SU-DHL-6 (cell line): ENCODE measurements at regions not wholly inside any gene's neighbourhood (a gene's known extent, or its start where the extent isn't known, plus 50 kb on each side); places are given as distances from the start of the nearest gene placed in this dataset.

Experiments used
- H2AFZ ChIP-seq: fragments of 200-600 bp; sonication (generic); 2 replicates; pipeline ENCODE4 v1.6.1; 2014; ENCODE audit warnings: low read depth, mild to moderate bottlenecking, moderate library complexity, mixed read lengths, antibody characterized with exemption, low read length; ENCODE audit not compliant: severe bottlenecking
- H3F3A ChIP-seq: fragments of 200-600 bp; shearing (Covaris generic); 2 replicates; pipeline ENCODE4 v1.6.0; 2016; ENCODE audit warnings: antibody characterized with exemption, mild to moderate bottlenecking; ENCODE audit not compliant: insufficient read depth
- H3K27ac ChIP-seq: fragments of 200-600 bp; sonication (generic); 2 replicates; pipeline ENCODE4 v1.5.1; 2016; ENCODE audit warnings: low read depth, mild to moderate bottlenecking, low read length, moderate library complexity, mixed read lengths
- H3K27me3 ChIP-seq: fragments of 200-600 bp; sonication (generic), shearing (Covaris generic); 2 replicates; pipeline ENCODE4 v1.6.0; 2014; ENCODE audit warnings: mild to moderate bottlenecking, low read length
- H3K36me3 ChIP-seq: fragments of 200-600 bp; sonication (generic); 2 replicates; pipeline ENCODE4 v1.6.1; 2014; ENCODE audit warnings: mild to moderate bottlenecking, low read length, mixed read lengths
- H3K4me2 ChIP-seq: fragments of 300-600, 200-600 bp; shearing (Covaris generic), sonication (generic); 2 replicates; pipeline ENCODE4 v1.6.0; 2014; ENCODE audit warnings: low read length, low read depth, mild to moderate bottlenecking; ENCODE audit not compliant: poor library complexity, severe bottlenecking
- H3K4me3 ChIP-seq: fragments of 200-600 bp; sonication (generic); 2 replicates; pipeline ENCODE4 v1.5.1; 2014; ENCODE audit warnings: antibody characterized with exemption, low read length, mild to moderate bottlenecking, mixed read lengths; ENCODE audit not compliant: insufficient read depth, poor library complexity, severe bottlenecking
- H3K79me2 ChIP-seq: fragments of 200-600 bp; sonication (generic); 2 replicates; pipeline ENCODE4 v1.6.1; 2014; ENCODE audit warnings: mild to moderate bottlenecking, low read length, moderate library complexity; ENCODE audit not compliant: insufficient read depth
- H3K9ac ChIP-seq: fragments of 200-600 bp; sonication (generic); 2 replicates; pipeline ENCODE4 v1.7.0; 2014; ENCODE audit warnings: mild to moderate bottlenecking, low read length
- H3K9me2 ChIP-seq: fragments of 200-600 bp; sonication (generic); replicated peaks from 2 replicates; pipeline ENCODE4 v1.6.1; 2014; ENCODE audit warnings: low read length; ENCODE audit not compliant: insufficient read depth
- H3K9me3 ChIP-seq: fragments of 200-600 bp; sonication (generic); 2 replicates; pipeline ENCODE4 v1.6.1; 2014; ENCODE audit warnings: low read length, mixed read lengths; ENCODE audit not compliant: insufficient read depth
- H4K20me1 ChIP-seq: fragments of 200-600 bp; sonication (generic); 2 replicates; pipeline ENCODE4 v1.6.1; 2014; ENCODE audit warnings: low read depth, mild to moderate bottlenecking, antibody characterized with exemption, low read length, moderate library complexity, mixed read lengths
- EZH2phosphoT487 ChIP-seq: fragments of 200-600 bp; sonication (generic), shearing (Covaris generic); conservative IDR thresholded peaks from 2 replicates; pipeline ENCODE4 v1.6.1; 2018; ENCODE audit warnings: mild to moderate bottlenecking, antibody characterized with exemption, low read length, moderate library complexity, mixed read lengths
- TF ChIP-seq, protein P1 (sequence below): fragments of 200-600 bp; sonication (generic); IDR thresholded peaks from one replicate; pipeline ENCODE4 v1.5.1; 2017; ENCODE audit warnings: antibody characterized with exemption, mild to moderate bottlenecking, low read length, moderate library complexity; ENCODE audit not compliant: insufficient read depth, poor library complexity, severe bottlenecking

DNA sequence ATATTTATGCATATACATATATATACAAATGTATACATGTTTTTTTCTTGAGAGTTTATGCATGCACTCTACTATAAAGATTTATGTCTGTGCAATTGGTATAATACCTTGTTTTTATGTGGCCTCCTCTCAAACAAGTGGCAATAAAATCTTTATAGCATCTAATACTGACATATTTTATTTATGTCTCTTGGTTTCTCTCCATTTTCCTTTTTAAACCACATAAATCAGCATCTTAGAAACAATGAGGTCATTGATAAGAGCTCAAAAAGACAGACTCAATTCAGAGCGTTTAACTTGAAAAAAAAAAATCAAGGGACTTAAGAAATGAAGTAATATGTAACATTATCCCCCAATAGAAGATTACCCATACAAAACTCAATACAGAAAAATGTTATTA lies 1442.2 kb upstream of the ALCAM start:
- Histone ChIP-seq H3K9me2 (no peaks in the 10 kb centered on the region), H3K27me3 (no peaks in the 10 kb centered on the region), H2AFZ (no peak overlapping the region), H3K9ac (no peak overlapping the region), H4K20me1 (no peaks in the 10 kb centered on the region), H3F3A (no peaks in the 10 kb centered on the region), H3K9me3 (no peaks in the 10 kb centered on the region), H3K4me3 (no peak overlapping the region), H3K79me2 (no peaks in the 10 kb centered on the region), H3K27ac (no peak overlapping the region), H3K36me3 (no peaks in the 10 kb centered on the region), H3K4me2 (no peak overlapping the region)
- TF ChIP-seq, protein P1, sequence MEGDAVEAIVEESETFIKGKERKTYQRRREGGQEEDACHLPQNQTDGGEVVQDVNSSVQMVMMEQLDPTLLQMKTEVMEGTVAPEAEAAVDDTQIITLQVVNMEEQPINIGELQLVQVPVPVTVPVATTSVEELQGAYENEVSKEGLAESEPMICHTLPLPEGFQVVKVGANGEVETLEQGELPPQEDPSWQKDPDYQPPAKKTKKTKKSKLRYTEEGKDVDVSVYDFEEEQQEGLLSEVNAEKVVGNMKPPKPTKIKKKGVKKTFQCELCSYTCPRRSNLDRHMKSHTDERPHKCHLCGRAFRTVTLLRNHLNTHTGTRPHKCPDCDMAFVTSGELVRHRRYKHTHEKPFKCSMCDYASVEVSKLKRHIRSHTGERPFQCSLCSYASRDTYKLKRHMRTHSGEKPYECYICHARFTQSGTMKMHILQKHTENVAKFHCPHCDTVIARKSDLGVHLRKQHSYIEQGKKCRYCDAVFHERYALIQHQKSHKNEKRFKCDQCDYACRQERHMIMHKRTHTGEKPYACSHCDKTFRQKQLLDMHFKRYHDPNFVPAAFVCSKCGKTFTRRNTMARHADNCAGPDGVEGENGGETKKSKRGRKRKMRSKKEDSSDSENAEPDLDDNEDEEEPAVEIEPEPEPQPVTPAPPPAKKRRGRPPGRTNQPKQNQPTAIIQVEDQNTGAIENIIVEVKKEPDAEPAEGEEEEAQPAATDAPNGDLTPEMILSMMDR = no peak
- TF ChIP-seq EZH2phosphoT487 = no peak

DNA sequence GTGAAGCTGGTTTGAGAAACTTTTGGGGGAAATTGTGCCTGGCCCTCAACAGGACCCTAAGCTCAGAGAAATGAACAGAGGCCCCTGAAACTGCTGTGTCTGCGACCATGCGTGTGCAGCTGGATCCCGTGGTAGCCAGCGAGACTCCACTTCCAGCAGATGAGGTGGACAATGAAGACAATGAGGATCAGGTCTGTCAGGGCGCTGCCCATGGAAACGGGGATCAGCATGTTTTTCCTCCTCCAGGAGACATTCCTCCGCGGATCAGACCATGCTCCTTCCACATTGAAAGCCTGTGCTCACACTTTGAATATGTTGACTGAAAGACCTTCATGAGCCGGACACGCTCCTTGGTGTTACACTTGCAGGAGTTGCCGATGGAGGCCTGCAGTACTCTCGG lies 1439.8 kb upstream of the ALCAM start:
- no peak overlapping the region for H3K4me2 ChIP-seq
- no peaks in the 10 kb centered on the region for H3K36me3 ChIP-seq
- no peak overlapping the region for H2AFZ ChIP-seq
- no peak overlapping the region for H3K9ac ChIP-seq
- no peaks in the 10 kb centered on the region for H3K9me2 ChIP-seq
- TF ChIP-seq, protein P1 = no peak
- TF ChIP-seq EZH2phosphoT487 = no peak
- no peak overlapping the region for H3K4me3 ChIP-seq
- H4K20me1 ChIP-seq = no peaks in the 10 kb centered on the region
- no peaks in the 10 kb centered on the region for H3F3A ChIP-seq
- no peaks in the 10 kb centered on the region for H3K27me3 ChIP-seq
- H3K79me2 ChIP-seq = no peaks in the 10 kb centered on the region
- H3K27ac ChIP-seq = no peak overlapping the region
- no peaks in the 10 kb centered on the region for H3K9me3 ChIP-seq

DNA sequence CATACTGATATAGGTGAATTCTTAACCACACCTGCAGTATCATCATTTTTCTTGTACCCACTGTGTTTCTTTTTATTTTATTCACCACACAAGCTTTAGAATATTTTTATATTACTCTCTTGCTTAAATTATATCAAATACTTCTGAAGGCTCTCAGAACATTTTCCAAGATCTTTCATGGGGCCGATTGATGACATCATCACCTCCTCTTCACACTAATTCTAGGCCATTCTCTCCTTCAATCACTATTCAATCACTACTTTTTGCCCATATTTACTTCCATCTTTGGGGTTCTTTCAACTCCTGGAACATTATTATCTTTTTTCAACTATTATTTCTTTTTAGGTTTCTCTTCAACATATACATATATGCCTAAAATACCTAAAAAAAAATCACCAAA lies 1438.8 kb upstream of the ALCAM start:
- no peaks in the 10 kb centered on the region for H4K20me1 ChIP-seq
- no peaks in the 10 kb centered on the region for H3K36me3 ChIP-seq
- TF ChIP-seq EZH2phosphoT487 = no peak
- TF ChIP-seq, protein P1 = no peak
- no peaks in the 10 kb centered on the region for H3K79me2 ChIP-seq
- H2AFZ ChIP-seq = no peak overlapping the region
- no peak overlapping the region for H3K4me2 ChIP-seq
- no peak overlapping the region for H3K4me3 ChIP-seq
- no peaks in the 10 kb centered on the region for H3K9me3 ChIP-seq
- H3K9me2 ChIP-seq = no peaks in the 10 kb centered on the region
- no peaks in the 10 kb centered on the region for H3K27me3 ChIP-seq
- H3K9ac ChIP-seq = no peak overlapping the region
- H3F3A ChIP-seq = no peaks in the 10 kb centered on the region
- H3K27ac ChIP-seq = no peak overlapping the region
